Liver (tissue), 8 donors: ENCODE measurements at regions not wholly inside any gene's neighbourhood (a gene's known extent, or its start where the extent isn't known, plus 50 kb on each side); places are given as distances from the start of the nearest gene placed in this dataset.

Experiments
- DNase-seq: peaks from one replicate; pipeline ENCODE4 v3.0.0-alpha.2; 2017; ENCODE audit warnings: low spot score
- H3K27ac ChIP-seq, 2 donors: one replicate each; pipeline ENCODE4 v1.7.0; 2013; ENCODE audit warnings: inconsistent platforms in 2 of 2, low read length in 2 of 2, control low read depth in 1 of 2, low read depth in 1 of 2, mild to moderate bottlenecking in 1 of 2
- H3K27me3 ChIP-seq, 4 donors: one replicate each; pipeline versions ENCODE4 v1.6.1 to v1.7.0; 2013; ENCODE audit warnings: low read length in 3 of 4, inconsistent platforms in 1 of 4, mild to moderate bottlenecking in 1 of 4, moderate library complexity in 1 of 4; ENCODE audit not compliant: control insufficient read depth in 4 of 4, insufficient read depth in 4 of 4
- H3K36me3 ChIP-seq, 4 donors: one replicate each; pipeline versions ENCODE4 v1.6.1 to v1.7.0; 2013; ENCODE audit warnings: low read length in 3 of 4, mild to moderate bottlenecking in 3 of 4, low read depth in 1 of 4, moderate library complexity in 1 of 4; ENCODE audit not compliant: control insufficient read depth in 4 of 4, insufficient read depth in 3 of 4
- H3K4me1 ChIP-seq, 4 donors: one replicate each; pipeline versions ENCODE4 v1.6.1 to v1.7.0; 2013; ENCODE audit warnings: low read length in 3 of 4, mild to moderate bottlenecking in 3 of 4, moderate library complexity in 1 of 4; ENCODE audit not compliant: control insufficient read depth in 4 of 4, insufficient read depth in 4 of 4
- H3K4me3 ChIP-seq, 3 donors: one replicate each; pipeline versions ENCODE4 v1.6.1 to v1.7.0; 2013; ENCODE audit warnings: low read length in 3 of 3, control low read depth in 1 of 3, low read depth in 1 of 3, mild to moderate bottlenecking in 1 of 3
- H3K9ac ChIP-seq, 2 donors: one replicate each; pipeline ENCODE4 v1.7.0; 2013; ENCODE audit warnings: low read length in 2 of 2, mild to moderate bottlenecking in 2 of 2, moderate library complexity in 2 of 2, control low read depth in 1 of 2, low read depth in 1 of 2
- H3K9me3 ChIP-seq, 4 donors: one replicate each; pipeline versions ENCODE4 v1.6.1 to v1.7.0; 2013; ENCODE audit warnings: low read length in 3 of 4; ENCODE audit not compliant: control insufficient read depth in 4 of 4
- EGR1 ChIP-seq, 2 donors: IDR thresholded peaks; 2 replicates each; pipeline ENCODE4 v1.6.1; 2016 to 2018; ENCODE audit warnings: antibody characterized with exemption in 2 of 2, low read depth in 2 of 2
- FOXA1 ChIP-seq: IDR thresholded peaks from 2 replicates; pipeline ENCODE4 v1.6.1; 2016; ENCODE audit warnings: antibody characterized with exemption
- FOXA2 ChIP-seq: IDR thresholded peaks from 2 replicates; pipeline ENCODE4 v1.6.1; 2016; ENCODE audit warnings: antibody characterized with exemption
- HNF4G ChIP-seq: IDR thresholded peaks from 2 replicates; pipeline ENCODE4 v1.6.1; 2016; ENCODE audit warnings: antibody characterized with exemption
- JUND ChIP-seq, 2 donors: IDR thresholded peaks; 2 replicates each; pipeline ENCODE4 v1.6.1; 2016; ENCODE audit warnings: antibody characterized with exemption in 2 of 2
- MAX ChIP-seq: IDR thresholded peaks from 2 replicates; pipeline ENCODE4 v1.6.1; 2016; ENCODE audit warnings: antibody characterized with exemption
- NR2F2 ChIP-seq: IDR thresholded peaks from 2 replicates; pipeline ENCODE4 v1.6.1; 2016; ENCODE audit warnings: antibody characterized with exemption
- RAD21 ChIP-seq, 2 donors: IDR thresholded peaks; 2 replicates each; pipeline ENCODE4 v1.6.1; 2016; ENCODE audit warnings: antibody characterized with exemption in 2 of 2, mild to moderate bottlenecking in 2 of 2
- REST ChIP-seq: IDR thresholded peaks from 2 replicates; pipeline ENCODE4 v1.6.1; 2016; ENCODE audit warnings: antibody characterized with exemption, mild to moderate bottlenecking
- RXRA ChIP-seq, 2 donors: IDR thresholded peaks; 2 replicates each; pipeline ENCODE4 v1.6.1; 2017 to 2018; ENCODE audit warnings: antibody characterized with exemption in 2 of 2, mild to moderate bottlenecking in 1 of 2
- SP1 ChIP-seq: IDR thresholded peaks from 2 replicates; pipeline ENCODE4 v1.6.1; 2018; ENCODE audit warnings: antibody characterized with exemption, mild to moderate bottlenecking
- TAF1 ChIP-seq: conservative IDR thresholded peaks from 2 replicates; pipeline ENCODE4 v1.6.1; 2016; ENCODE audit warnings: antibody characterized with exemption, mild to moderate bottlenecking
- YY1 ChIP-seq: IDR thresholded peaks from 2 replicates; pipeline ENCODE4 v1.6.1; 2016; ENCODE audit warnings: antibody characterized with exemption, mild to moderate bottlenecking
- WGBS: extraction: QIAGEN DNeasy Blood & Tissue Kit; methylation state at CpG from one replicate; pipeline ENCODE4 v1.1.7; 2013; 5-methylcytosine and 5-hydroxymethylcytosine counted together
- TF ChIP-seq, protein P1 (sequence below): IDR thresholded peaks from 2 replicates; pipeline ENCODE4 v1.6.1; 2016; ENCODE audit warnings: antibody characterized with exemption
- TF ChIP-seq, protein P2 (sequence below): fragments of 150-350 bp; IDR thresholded peaks from 2 replicates; pipeline ENCODE4 v1.5.1; 2017; ENCODE audit warnings: improper control_type of control experiment, low read depth, low read length; ENCODE audit not compliant: missing input control
- TF ChIP-seq, protein P3 (sequence below): IDR thresholded peaks from 2 replicates; pipeline ENCODE4 v1.6.1; 2016; ENCODE audit warnings: antibody characterized with exemption
- donor health status: healthy.
- donor health status: healthy.
- donor health status: healthy.
- donor health status: healthy.
- donor health status: healthy.

DNA sequence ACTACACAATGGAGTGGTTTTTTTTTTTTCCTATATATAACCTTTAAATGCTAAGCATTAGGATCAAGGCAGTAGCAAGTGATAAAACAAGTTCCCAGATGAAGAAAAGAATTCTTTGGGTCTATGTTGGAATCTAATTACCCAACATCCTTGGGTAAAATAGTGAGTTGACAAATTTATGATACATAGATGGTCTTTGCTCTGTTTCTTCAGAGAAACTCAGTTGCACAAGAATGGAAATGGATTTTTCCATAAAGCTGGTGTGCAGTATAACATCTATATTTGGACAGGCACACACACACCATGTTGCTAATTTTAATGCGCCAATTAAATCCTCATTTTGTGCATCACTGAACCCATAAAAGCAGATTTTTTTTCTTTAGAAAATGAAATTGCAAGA is 137.0 kb upstream of the MED14 start:
- no peak overlapping the region for H3K4me3 ChIP-seq
- H3K27me3 ChIP-seq, result no peaks in the 10 kb centered on the region
- no peaks in the 10 kb centered on the region for H3K36me3 ChIP-seq
- WGBS, result 100% methylated on average over 1 of the region's 1 CpG
- DNase-seq, result no peak
- H3K9ac ChIP-seq, result no peak overlapping the region
- H3K4me1 ChIP-seq, result no peaks in the 10 kb centered on the region
- TF ChIP-seq MAX (no peak), REST (no peak), FOXA2 (no peak), RAD21 (IDR thresholded peaks at IDR 0.05) (no peak), RXRA (IDR thresholded peaks at IDR 0.05) (no peak), YY1 (no peak), FOXA1 (no peak), SP1 (no peak), EGR1 (IDR thresholded peaks at IDR 0.05; ENCODE audit: low read depth in 2 of 2) (no peak), NR2F2 (no peak)
- TF ChIP-seq, protein P1, sequence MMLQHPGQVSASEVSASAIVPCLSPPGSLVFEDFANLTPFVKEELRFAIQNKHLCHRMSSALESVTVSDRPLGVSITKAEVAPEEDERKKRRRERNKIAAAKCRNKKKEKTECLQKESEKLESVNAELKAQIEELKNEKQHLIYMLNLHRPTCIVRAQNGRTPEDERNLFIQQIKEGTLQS, result no peak
- TF ChIP-seq, protein P2, sequence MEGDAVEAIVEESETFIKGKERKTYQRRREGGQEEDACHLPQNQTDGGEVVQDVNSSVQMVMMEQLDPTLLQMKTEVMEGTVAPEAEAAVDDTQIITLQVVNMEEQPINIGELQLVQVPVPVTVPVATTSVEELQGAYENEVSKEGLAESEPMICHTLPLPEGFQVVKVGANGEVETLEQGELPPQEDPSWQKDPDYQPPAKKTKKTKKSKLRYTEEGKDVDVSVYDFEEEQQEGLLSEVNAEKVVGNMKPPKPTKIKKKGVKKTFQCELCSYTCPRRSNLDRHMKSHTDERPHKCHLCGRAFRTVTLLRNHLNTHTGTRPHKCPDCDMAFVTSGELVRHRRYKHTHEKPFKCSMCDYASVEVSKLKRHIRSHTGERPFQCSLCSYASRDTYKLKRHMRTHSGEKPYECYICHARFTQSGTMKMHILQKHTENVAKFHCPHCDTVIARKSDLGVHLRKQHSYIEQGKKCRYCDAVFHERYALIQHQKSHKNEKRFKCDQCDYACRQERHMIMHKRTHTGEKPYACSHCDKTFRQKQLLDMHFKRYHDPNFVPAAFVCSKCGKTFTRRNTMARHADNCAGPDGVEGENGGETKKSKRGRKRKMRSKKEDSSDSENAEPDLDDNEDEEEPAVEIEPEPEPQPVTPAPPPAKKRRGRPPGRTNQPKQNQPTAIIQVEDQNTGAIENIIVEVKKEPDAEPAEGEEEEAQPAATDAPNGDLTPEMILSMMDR, result no peak
- TF ChIP-seq, protein P3, sequence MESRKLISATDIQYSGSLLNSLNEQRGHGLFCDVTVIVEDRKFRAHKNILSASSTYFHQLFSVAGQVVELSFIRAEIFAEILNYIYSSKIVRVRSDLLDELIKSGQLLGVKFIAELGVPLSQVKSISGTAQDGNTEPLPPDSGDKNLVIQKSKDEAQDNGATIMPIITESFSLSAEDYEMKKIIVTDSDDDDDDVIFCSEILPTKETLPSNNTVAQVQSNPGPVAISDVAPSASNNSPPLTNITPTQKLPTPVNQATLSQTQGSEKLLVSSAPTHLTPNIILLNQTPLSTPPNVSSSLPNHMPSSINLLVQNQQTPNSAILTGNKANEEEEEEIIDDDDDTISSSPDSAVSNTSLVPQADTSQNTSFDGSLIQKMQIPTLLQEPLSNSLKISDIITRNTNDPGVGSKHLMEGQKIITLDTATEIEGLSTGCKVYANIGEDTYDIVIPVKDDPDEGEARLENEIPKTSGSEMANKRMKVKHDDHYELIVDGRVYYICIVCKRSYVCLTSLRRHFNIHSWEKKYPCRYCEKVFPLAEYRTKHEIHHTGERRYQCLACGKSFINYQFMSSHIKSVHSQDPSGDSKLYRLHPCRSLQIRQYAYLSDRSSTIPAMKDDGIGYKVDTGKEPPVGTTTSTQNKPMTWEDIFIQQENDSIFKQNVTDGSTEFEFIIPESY, result no peak
- no peak overlapping the region for H3K27ac ChIP-seq
- no peaks in the 10 kb centered on the region for H3K9me3 ChIP-seq

DNA sequence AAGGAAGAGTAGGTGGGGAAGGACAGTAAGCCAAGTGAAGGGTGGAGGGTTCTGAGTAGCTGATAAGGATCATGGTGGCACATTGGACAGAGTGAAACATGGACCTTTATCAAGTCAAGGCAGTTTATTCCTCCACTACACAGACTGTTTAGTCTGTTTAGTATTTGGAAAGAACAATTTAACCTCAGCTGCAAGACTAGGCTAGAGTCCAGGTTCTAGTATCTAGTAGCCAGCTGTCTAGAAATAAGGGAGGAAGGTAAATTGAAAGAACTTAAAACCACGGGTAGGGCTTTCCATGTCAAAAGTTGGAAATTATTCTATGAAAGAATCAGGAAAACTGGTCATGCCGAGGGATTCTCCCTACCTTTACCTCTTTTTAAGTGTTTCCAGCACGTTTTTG is 140.1 kb upstream of the MED14 start:
- Histone ChIP-seq H3K27me3 (no peaks in the 10 kb centered on the region), H3K4me3 (no peak overlapping the region), H3K27ac (no peak overlapping the region), H3K9ac (no peak overlapping the region), H3K4me1 (no peaks in the 10 kb centered on the region), H3K36me3 (no peaks in the 10 kb centered on the region), H3K9me3 (no peaks in the 10 kb centered on the region)
- WGBS, result 86% methylated on average over 3 of the region's 3 CpGs
- TF ChIP-seq FOXA1, result no peak
- no peak for TF ChIP-seq FOXA2
- TF ChIP-seq SP1, result no peak
- no peak for TF ChIP-seq TAF1
- no peak for TF ChIP-seq JUND (IDR thresholded peaks at IDR 0.05)
- TF ChIP-seq HNF4G, result no peak
- TF ChIP-seq, protein P2, result no peak
- no peak for TF ChIP-seq MAX
- no peak for TF ChIP-seq EGR1 (IDR thresholded peaks at IDR 0.05; ENCODE audit: low read depth in 2 of 2)
- no peak for TF ChIP-seq REST
- TF ChIP-seq RXRA (IDR thresholded peaks at IDR 0.05), result no peak
- no peak for TF ChIP-seq RAD21 (IDR thresholded peaks at IDR 0.05)
- TF ChIP-seq NR2F2, result no peak
- DNase-seq, result no peak
